Adipose tissue (tissue), 3 donors: ENCODE measurements at regions not wholly inside any gene's neighbourhood (a gene's known extent, or its start where the extent isn't known, plus 50 kb on each side); places are given as distances from the start of the nearest gene placed in this dataset.
"Not testable (repeated sequence)": the region's sequence is repeated elsewhere in the genome, so short reads cannot be mapped to it uniquely, and the experiment has no call there.

ENCODE experiments used
- H3K27ac ChIP-seq: one replicate; pipeline ENCODE4 v1.5.1; 2013; ENCODE audit warnings: low read depth, low read length
- WGBS, 3 donors: extraction: QIAGEN DNeasy Blood & Tissue Kit; methylation state at CpG; one replicate each; pipeline ENCODE4 v1.1.7; 2013; 5-methylcytosine and 5-hydroxymethylcytosine counted together
- donor health status: healthy with polysubstance abuse.
- donor health status: Bipolar disorder and iron deficiency.
- donor health status: healthy.

- no peak overlapping the region for H3K27ac ChIP-seq
Measured at GRCh38 chr14:71429902-71430301, 502.3 kb upstream of the RGS6 start.

DNA sequence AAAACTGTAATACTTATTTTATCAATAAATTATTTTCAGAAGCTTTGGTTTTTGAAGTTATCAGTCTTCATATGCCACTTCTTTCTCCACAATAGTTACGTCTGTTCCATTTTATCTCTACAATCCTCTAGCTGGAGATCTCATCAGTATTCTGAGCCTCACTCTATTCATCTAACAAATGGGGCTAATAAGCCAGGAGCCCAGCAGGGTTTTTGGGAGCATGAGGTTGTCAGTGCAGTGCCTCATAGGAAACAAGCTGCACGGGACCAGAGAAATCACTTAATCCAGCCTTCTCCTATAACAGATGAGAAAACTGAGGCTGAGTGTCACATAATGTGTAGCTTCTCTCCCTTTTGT is 501.9 kb upstream of the RGS6 start:
- WGBS, 3 donors = 94 to 99% (median 94%) methylated on average over 2 of the region's 2 CpGs

GRCh38 chr14:71430678-71431376 is 501.4 kb upstream of the RGS6 start:
- WGBS, 3 donors = 83 to 95% (median 89%) methylated on average over 3 of the region's 3 CpGs
- H3K27ac ChIP-seq = no peak overlapping the region

More for the DNA sequence above, 501.9 kb upstream of the RGS6 start:
- no peak overlapping the region for H3K27ac ChIP-seq

DNA sequence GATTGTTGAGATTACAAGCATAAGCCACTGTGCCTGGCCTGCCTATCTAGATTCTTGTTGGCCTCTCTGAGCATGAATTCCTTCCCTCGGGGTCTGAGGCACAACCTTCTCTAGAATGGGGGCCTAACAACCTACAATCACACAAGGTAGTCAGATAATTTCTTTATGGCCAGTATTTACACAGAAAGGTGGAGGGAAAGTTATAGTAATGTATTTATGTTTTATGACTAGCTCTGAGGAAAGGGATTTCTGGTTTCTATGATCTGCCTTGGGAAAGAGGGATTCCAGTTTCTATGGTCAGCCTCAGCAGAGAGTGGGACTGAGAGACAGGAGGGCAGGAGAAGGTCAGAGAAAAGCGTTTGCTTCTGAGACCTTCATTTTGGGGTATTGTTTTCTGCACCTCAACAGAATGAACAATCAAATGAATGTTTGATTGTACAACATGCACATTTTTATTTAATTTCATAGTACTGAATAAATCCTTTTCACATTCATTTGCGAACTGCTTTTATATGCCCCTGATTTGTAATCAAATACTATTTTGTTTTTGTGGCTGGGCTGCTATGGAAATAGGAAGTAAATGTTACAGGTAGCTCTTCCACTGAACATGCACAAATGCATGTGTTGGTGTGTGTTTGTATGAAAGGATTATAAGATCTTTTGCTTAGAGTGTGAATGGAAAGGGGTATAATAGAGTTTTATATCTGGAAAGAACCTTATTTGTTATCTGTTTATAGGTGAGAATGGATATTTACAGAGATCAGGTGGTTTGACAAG is 499.7 kb upstream of the RGS6 start:
- WGBS, 3 donors = 87 to 90% (median 89%) methylated on average over 3 of the region's 3 CpGs
- no peak overlapping the region for H3K27ac ChIP-seq

- H3K27ac ChIP-seq = no peak overlapping the region
- WGBS, 3 donors = 94 to 96% (median 94%) methylated on average over 8 of the region's 8 CpGs
Measured at GRCh38 chr14:71433303-71433702, 498.9 kb upstream of the RGS6 start.

- 94 to 100% (median 98%) methylated on average over 2 of the region's 2 CpGs for WGBS, 3 donors
- H3K27ac ChIP-seq = not testable (repeated sequence)
Measured at GRCh38 chr14:71435641-71436040, 496.6 kb upstream of the RGS6 start.

DNA sequence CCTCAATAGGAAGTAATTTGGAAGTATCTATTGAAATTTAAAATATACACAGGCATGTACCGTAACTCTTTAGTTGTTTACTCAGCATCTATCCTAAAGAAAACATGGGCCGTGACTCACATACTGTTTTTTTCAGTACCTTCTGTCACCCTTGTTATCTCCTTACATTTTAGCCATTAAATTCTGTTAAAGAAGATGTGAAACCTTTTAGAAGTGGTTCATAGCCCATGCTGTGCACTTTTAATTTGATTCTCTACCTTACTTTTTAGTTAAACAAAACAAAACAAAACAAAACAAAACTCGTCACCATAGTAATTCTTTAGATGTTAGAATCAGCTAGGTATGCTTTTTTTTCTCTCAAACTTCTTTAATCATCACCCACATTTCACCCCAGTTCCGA is 494.4 kb upstream of the RGS6 start:
- H3K27ac ChIP-seq = no peak overlapping the region
- WGBS, 3 donors = 78 to 93% (median 92%) methylated on average over 4 of the region's 4 CpGs

DNA sequence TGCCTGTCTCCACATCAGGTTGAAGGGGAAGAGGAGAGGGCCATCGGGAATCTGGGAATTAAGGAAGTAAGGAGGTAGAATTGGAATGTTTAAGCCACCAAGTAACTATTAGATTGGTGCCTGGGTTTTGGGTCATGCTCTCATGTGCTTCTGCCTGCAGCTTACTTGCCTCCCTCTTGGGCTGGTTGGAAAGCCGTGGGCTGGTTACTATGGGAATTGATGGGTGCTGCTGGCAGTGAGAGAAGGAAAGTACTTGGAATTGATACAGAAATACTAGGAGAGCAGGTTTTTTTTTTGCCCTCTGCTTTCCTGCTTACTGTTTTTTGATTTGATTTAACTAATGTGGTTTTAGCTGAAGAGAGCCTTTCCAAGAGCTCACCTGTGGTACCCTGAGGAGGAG is 493.5 kb upstream of the RGS6 start:
- no peak overlapping the region for H3K27ac ChIP-seq
- 17 to 30% (median 27%) methylated on average over 2 of the region's 2 CpGs for WGBS, 3 donors

- no peak overlapping the region for H3K27ac ChIP-seq
Measured at GRCh38 chr14:71441126-71441525, 491.1 kb upstream of the RGS6 start.

GRCh38 chr14:71444030-71444822 is 488.0 kb upstream of the RGS6 start:
- no peak overlapping the region for H3K27ac ChIP-seq
- 94 to 97% (median 95%) methylated on average over 8 of the region's 8 CpGs for WGBS, 3 donors

- H3K27ac ChIP-seq = no peak overlapping the region
- 81 to 98% (median 96%) methylated on average over 2 of the region's 2 CpGs for WGBS, 3 donors
Measured at GRCh38 chr14:71448431-71449315, 483.6 kb upstream of the RGS6 start.

GRCh38 chr14:71449316-71450055 is 482.7 kb upstream of the RGS6 start:
- H3K27ac ChIP-seq = no peak overlapping the region
- 68 to 94% (median 88%) methylated on average over 4 of the region's 4 CpGs for WGBS, 3 donors

GRCh38 chr14:71451501-71451900 is 480.7 kb upstream of the RGS6 start:
- no peak overlapping the region for H3K27ac ChIP-seq
- WGBS, 3 donors = 94 to 99% (median 95%) methylated on average over 3 of the region's 3 CpGs

- no peak overlapping the region for H3K27ac ChIP-seq
- WGBS, 3 donors = 66 to 93% (median 77%) methylated on average over 1 of the region's 1 CpG
Measured at GRCh38 chr14:71452539-71452938, 479.7 kb upstream of the RGS6 start.

GRCh38 chr14:71452987-71453386 is 479.2 kb upstream of the RGS6 start:
- H3K27ac ChIP-seq = no peak overlapping the region
- WGBS, 3 donors = 83 to 90% (median 83%) methylated on average over 3 of the region's 3 CpGs

DNA sequence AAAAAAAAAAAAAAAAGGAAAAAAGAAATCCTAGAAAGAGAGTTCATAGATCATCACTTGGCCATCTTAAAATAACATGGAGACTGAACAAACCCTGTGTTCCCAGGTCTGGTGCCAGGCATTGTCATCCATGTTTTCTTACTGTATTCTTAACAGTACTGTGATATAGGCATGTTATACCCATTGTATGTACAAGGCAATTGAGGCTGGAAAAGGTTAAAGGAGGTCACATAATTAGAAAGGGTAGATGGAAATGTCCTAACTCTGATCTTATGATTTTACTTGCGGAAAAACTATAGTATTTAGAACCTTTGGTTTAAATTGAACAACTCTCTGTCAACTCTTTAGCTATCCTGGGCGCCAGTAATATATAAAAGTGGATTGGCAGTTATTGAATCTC is 478.2 kb upstream of the RGS6 start:
- H3K27ac ChIP-seq = no peak overlapping the region
- WGBS, 3 donors = 64 to 97% (median 97%) methylated on average over 2 of the region's 2 CpGs

DNA sequence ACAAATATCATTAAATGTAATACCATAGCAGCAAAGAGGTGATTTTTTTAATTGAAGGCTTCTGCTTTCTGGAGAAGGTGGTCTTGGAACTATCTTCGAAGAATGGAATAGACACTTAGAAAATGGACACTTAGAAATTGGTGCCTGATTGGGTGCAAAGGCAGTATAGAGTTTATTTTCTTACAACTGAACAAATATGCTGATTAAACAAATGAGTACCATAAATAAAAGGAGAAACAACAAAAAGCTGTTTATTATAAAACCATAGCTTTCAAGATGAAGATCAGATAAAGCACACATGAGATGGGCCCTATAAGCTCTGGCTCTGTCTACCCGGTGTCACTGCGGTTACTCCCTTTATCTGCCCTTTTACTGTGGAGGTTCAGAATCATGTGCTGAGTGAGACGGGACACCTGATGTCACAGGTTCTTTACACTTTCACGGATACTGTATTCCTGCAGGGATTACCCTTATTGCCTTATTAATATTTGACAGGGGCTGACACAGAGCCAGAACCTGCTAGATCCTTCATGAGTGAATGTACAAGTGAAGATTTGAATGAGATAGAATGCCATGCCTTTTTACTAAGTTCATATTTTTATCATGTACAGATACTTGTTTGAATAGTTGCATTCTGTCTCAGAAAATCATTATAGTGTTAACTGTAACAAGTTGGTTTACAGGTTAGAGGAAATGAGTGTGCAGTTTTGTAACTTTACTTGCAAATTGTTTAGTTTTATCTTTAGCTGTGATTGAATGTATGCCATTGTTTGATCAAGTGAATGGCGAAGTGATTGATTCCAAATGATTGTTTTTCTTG is 477.5 kb upstream of the RGS6 start:
- 47 to 86% (median 84%) methylated on average over 6 of the region's 6 CpGs for WGBS, 3 donors

More for the DNA sequence above, 477.5 kb upstream of the RGS6 start:
- no peak overlapping the region for H3K27ac ChIP-seq
